ENCODE measurements at regions not wholly inside any gene's neighbourhood (a gene's known extent, or its start where the extent isn't known, plus 50 kb on each side); places are given as distances from the start of the nearest gene placed in this dataset.

DNA sequence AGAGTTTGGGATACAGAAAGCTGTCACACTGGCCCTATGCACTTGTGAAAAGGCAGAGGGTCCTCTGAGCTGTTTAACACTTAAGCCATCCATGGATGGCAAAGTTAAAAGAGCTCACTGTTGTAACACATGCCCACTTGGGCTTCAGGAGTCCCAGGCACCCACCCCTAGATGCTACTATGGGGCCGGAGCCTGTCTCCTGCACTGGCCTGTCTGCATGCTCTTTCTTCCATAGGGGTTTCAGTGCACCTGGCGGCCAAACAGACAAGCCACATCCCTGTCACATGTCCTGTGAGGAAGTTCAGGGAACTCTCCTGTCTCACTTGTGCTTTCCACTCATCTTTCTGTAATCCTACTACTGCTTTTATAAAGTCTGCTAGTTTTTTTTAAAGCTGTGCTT lies 2586.0 kb downstream of the PCDH7 start:
- TF ChIP-seq SUZ12 (IDR thresholded peaks at IDR 0.05; ENCODE audit: extremely low read depth, insufficient read depth, insufficient read length): no peak
- no peak for TF ChIP-seq ZNF274 (IDR thresholded peaks at IDR 0.05; ENCODE audit: low read depth, low read length)
- no peak for TF ChIP-seq YY1 (IDR thresholded peaks at IDR 0.05; ENCODE audit: insufficient read depth, insufficient read length)

All from NT2/D1 (cell line).